Sigmoid colon (tissue), 6 donors: ENCODE measurements at regions not wholly inside any gene's neighbourhood (a gene's known extent, or its start where the extent isn't known, plus 50 kb on each side); places are given as distances from the start of the nearest gene placed in this dataset.

Source experiments
- DNase-seq: peaks from one replicate; pipeline ENCODE4 v3.0.0-alpha.2; 2019
- H3K27ac ChIP-seq, 4 donors: fragments of 200-600 bp; sonication (generic); one replicate each; pipeline ENCODE4 v1.5.1; 2016 to 2019; ENCODE audit warnings: mild to moderate bottlenecking in 1 of 4
- H3K27me3 ChIP-seq, 3 donors: fragments of 200-600 bp; sonication (generic); one replicate each; pipeline ENCODE4 v1.5.1; 2019; ENCODE audit warnings: mild to moderate bottlenecking in 1 of 3
- H3K36me3 ChIP-seq, 4 donors: fragments of 200-600 bp; sonication (generic); one replicate each; pipeline ENCODE4 v1.5.1; 2016 to 2019
- H3K4me1 ChIP-seq, 4 donors: fragments of 200-600 bp; sonication (generic); one replicate each; pipeline ENCODE4 v1.5.1; 2017 to 2019
- H3K4me3 ChIP-seq, 4 donors: fragments of 200-600 bp; sonication (generic); one replicate each; pipeline ENCODE4 v1.5.1; 2017 to 2019; ENCODE audit warnings: mild to moderate bottlenecking in 2 of 4, moderate library complexity in 1 of 4
- H3K9me3 ChIP-seq, 4 donors: fragments of 200-600 bp in 3 of 4; sonication (generic) in 3 of 4; one replicate each; pipeline versions ENCODE4 v1.5.1 to v1.6.1; 2013 to 2019
- CTCF ChIP-seq, 4 experiments: fragments of 450-650 bp in 3 of 4; fragments of 200-600 bp in 1 of 4; IDR thresholded peaks; one replicate each; pipeline ENCODE4 v1.5.1; 2016 to 2019; ENCODE audit warnings: antibody characterized with exemption in 4 of 4, mild to moderate bottlenecking in 3 of 4, moderate library complexity in 2 of 4
- EP300 ChIP-seq, 4 donors: sonication (generic); formaldehyde crosslinking; IDR thresholded peaks; one replicate each; pipeline ENCODE4 v1.6.1; 2017; ENCODE audit warnings: antibody characterized with exemption in 4 of 4
- POLR2A ChIP-seq, 2 donors: fragments of 450-650 bp; IDR thresholded peaks; one replicate each; pipeline ENCODE4 v1.6.1; 2016; ENCODE audit warnings: antibody characterized with exemption in 2 of 2, mild to moderate bottlenecking in 2 of 2, moderate library complexity in 2 of 2
- POLR2AphosphoS5 ChIP-seq, 4 donors: sonication (generic); formaldehyde crosslinking; IDR thresholded peaks; one replicate each; pipeline ENCODE4 v1.6.1; 2017; ENCODE audit warnings: antibody characterized with exemption in 4 of 4
- WGBS, 2 donors: extraction: QIAGEN DNeasy Blood & Tissue Kit; methylation state at CpG; one replicate each; pipeline ENCODE4 v1.1.7; 2013; 5-methylcytosine and 5-hydroxymethylcytosine counted together
- intact Hi-C: fragments of 100-400 bp; cut with DNase I; formaldehyde crosslinking; loops from one replicate; pipeline ENCODE4 v1.15.1; 2023
- donor health status: healthy with polysubstance abuse.
- donor health status: healthy.

GRCh38 chr13:107119989-107120881, 552.3 kb upstream of the ARGLU1 start:
- Histone ChIP-seq H3K36me3 (no peaks in the 10 kb centered on the region), H3K4me1 (no peaks in the 10 kb centered on the region), H3K27me3 (no peaks in the 10 kb centered on the region), H3K27ac (no peak overlapping the region), H3K9me3 (no peaks in the 10 kb centered on the region), H3K4me3 (no peak overlapping the region)
- TF ChIP-seq POLR2AphosphoS5 (IDR thresholded peaks at IDR 0.05) (no peak), POLR2A (IDR thresholded peaks at IDR 0.05) (no peak), CTCF (IDR thresholded peaks at IDR 0.05) (no peak), EP300 (IDR thresholded peaks at IDR 0.05) (no peak)
- DNase-seq = no peak
- intact Hi-C loops = no loop called here
- WGBS, 2 donors = 45 to 78% methylated on average over 7 of the region's 7 CpGs

- Histone ChIP-seq H3K27me3 (no peaks in the 10 kb centered on the region), H3K4me1 (no peaks in the 10 kb centered on the region), H3K4me3 (no peak overlapping the region), H3K36me3 (no peaks in the 10 kb centered on the region), H3K9me3 (no peaks in the 10 kb centered on the region), H3K27ac (no peak overlapping the region)
- WGBS, 2 donors = 77% methylated on average over 5 of the region's 5 CpGs
- DNase-seq = no peak
- TF ChIP-seq POLR2A (IDR thresholded peaks at IDR 0.05) = no peak
- TF ChIP-seq CTCF (IDR thresholded peaks at IDR 0.05) = no peak
- no peak for TF ChIP-seq EP300 (IDR thresholded peaks at IDR 0.05)
- TF ChIP-seq POLR2AphosphoS5 (IDR thresholded peaks at IDR 0.05) = no peak
- intact Hi-C loops = no loop called here
Observed at GRCh38 chr13:107118506-107118905, 550.6 kb upstream of the ARGLU1 start.

GRCh38 chr13:107117327-107118012, 549.5 kb upstream of the ARGLU1 start:
- Histone ChIP-seq H3K27ac (no peak overlapping the region), H3K36me3 (no peaks in the 10 kb centered on the region), H3K4me1 (no peaks in the 10 kb centered on the region), H3K27me3 (no peaks in the 10 kb centered on the region), H3K4me3 (no peak overlapping the region), H3K9me3 (no peaks in the 10 kb centered on the region)
- 79 to 90% methylated on average over 15 of the region's 15 CpGs for whole genome bisulfite sequencing, 2 donors
- intact Hi-C loops = no loop called here
- TF ChIP-seq POLR2AphosphoS5 (IDR thresholded peaks at IDR 0.05) (no peak), EP300 (IDR thresholded peaks at IDR 0.05) (no peak), POLR2A (IDR thresholded peaks at IDR 0.05) (no peak), CTCF (IDR thresholded peaks at IDR 0.05) (no peak)
- no peak for DNase-seq

GRCh38 chr13:107113387-107113786, 545.5 kb upstream of the ARGLU1 start:
- no peak for TF ChIP-seq CTCF (IDR thresholded peaks at IDR 0.05)
- no peak for TF ChIP-seq EP300 (IDR thresholded peaks at IDR 0.05)
- no peak for TF ChIP-seq POLR2AphosphoS5 (IDR thresholded peaks at IDR 0.05)
- TF ChIP-seq POLR2A (IDR thresholded peaks at IDR 0.05) = no peak
- intact Hi-C loops = no loop called here

More at GRCh38 chr13:107113387-107113786, 545.5 kb upstream of the ARGLU1 start:
- 83 to 90% methylated on average over 1 of the region's 1 CpG for WGBS, 2 donors
- no peak overlapping the region for H3K4me3 ChIP-seq
- no peaks in the 10 kb centered on the region for H3K27me3 ChIP-seq
- DNase-seq = no peak
- H3K4me1 ChIP-seq = no peaks in the 10 kb centered on the region
- H3K27ac ChIP-seq = no peak overlapping the region
- H3K9me3 ChIP-seq = peaks cover 0 to 5% (median 2%) of the 10 kb centered on the region in 4 donors
- no peaks in the 10 kb centered on the region for H3K36me3 ChIP-seq
